ENCODE measurements at regions not wholly inside any gene's neighbourhood (a gene's known extent, or its start where the extent isn't known, plus 50 kb on each side); places are given as distances from the start of the nearest gene placed in this dataset.
"Not testable (repeated sequence)": the region's sequence is repeated elsewhere in the genome, so short reads cannot be mapped to it uniquely, and the experiment has no call there.

DNA sequence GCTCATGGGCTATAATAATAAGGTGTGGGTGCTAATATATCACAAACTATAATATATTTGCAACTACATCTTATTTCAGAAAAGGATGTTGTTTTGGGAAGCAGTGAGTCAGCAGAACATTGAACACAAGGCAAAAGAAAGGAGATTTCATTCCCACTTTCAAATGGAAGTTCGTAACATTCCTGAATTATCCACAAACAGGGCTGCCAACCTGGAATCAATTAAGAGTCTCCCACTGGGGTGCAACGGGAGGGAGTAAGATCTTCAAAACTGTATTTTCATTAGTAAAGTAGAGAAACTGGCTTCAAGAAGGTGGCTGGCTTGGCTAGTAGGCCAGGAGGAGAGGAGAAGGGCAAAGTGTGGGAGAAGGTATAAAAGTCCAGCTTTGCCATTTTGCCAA is 479.6 kb downstream of the CNTN3 start:
- no peak for FAIRE-seq
- TF ChIP-seq, protein P1, sequence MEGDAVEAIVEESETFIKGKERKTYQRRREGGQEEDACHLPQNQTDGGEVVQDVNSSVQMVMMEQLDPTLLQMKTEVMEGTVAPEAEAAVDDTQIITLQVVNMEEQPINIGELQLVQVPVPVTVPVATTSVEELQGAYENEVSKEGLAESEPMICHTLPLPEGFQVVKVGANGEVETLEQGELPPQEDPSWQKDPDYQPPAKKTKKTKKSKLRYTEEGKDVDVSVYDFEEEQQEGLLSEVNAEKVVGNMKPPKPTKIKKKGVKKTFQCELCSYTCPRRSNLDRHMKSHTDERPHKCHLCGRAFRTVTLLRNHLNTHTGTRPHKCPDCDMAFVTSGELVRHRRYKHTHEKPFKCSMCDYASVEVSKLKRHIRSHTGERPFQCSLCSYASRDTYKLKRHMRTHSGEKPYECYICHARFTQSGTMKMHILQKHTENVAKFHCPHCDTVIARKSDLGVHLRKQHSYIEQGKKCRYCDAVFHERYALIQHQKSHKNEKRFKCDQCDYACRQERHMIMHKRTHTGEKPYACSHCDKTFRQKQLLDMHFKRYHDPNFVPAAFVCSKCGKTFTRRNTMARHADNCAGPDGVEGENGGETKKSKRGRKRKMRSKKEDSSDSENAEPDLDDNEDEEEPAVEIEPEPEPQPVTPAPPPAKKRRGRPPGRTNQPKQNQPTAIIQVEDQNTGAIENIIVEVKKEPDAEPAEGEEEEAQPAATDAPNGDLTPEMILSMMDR (IDR thresholded peaks at IDR 0.05; ENCODE audit: insufficient read depth, low read length, severe bottlenecking), result no peak
- no peaks in the 10 kb centered on the region for H3K36me3 ChIP-seq (ENCODE audit: control insufficient read depth, insufficient read depth, low read length)
- DNase-seq (ENCODE audit: low read depth), result no peak
- H3K27me3 ChIP-seq (ENCODE audit: control insufficient read depth, insufficient read depth, low read length), result no peaks in the 10 kb centered on the region
- H3K4me3 ChIP-seq (ENCODE audit: low read depth, low read length), result no peak overlapping the region

DNA sequence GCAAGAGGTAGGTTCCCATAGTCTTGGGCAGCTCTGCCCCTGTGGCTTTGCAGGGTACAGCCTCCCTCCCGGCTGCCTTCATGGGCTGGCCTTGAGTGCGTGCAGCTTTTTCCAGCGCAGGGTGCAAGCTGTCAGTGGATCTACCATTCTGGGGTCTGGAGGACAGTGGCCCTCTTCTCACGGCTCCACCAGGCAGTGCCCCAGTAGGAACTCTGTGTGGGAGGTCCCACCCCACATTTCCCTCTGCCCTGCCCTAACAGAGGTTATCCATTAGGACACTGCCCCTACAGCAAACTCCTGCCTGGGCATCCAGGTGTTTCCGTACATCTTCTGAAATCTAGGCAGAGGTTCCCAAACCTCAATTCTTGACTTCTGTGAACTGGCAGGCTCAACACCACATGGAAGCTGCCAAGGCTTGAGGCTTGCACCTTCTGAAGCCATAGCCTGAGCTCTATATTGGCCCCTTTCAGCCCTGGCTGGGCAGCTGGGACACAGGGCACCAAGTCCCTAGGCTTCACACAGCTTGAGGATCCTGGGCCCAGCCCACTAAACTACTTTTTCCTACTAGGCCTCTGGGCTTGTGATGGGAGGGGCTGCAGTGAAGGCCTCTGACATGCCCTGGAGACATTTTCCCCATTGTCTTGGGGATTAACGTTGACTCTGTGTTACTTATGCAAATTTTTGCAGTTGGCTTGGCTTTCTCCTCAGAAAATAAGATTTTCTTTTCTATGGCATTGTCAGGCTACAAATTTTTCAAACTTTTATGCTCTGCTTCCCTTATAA is 482.7 kb downstream of the CNTN3 start:
- not testable (repeated sequence) for H3K4me3 ChIP-seq (ENCODE audit: low read depth, low read length); FAIRE-seq; H3K27me3 ChIP-seq (ENCODE audit: control insufficient read depth, insufficient read depth, low read length); H3K36me3 ChIP-seq (ENCODE audit: control insufficient read depth, insufficient read depth, low read length); DNase-seq (ENCODE audit: low read depth)

GRCh38 chr3:74129611-74130010 is 484.8 kb downstream of the CNTN3 start:
- TF ChIP-seq, protein P1 (IDR thresholded peaks at IDR 0.05; ENCODE audit: insufficient read depth, low read length, severe bottlenecking), result no peak
- no peak for DNase-seq (ENCODE audit: low read depth)
- Histone ChIP-seq H3K4me3 (ENCODE audit: low read depth, low read length) (no peak overlapping the region), H3K36me3 (ENCODE audit: control insufficient read depth, insufficient read depth, low read length) (no peaks in the 10 kb centered on the region), H3K27me3 (ENCODE audit: control insufficient read depth, insufficient read depth, low read length) (no peaks in the 10 kb centered on the region)
- FAIRE-seq, result no peak

DNA sequence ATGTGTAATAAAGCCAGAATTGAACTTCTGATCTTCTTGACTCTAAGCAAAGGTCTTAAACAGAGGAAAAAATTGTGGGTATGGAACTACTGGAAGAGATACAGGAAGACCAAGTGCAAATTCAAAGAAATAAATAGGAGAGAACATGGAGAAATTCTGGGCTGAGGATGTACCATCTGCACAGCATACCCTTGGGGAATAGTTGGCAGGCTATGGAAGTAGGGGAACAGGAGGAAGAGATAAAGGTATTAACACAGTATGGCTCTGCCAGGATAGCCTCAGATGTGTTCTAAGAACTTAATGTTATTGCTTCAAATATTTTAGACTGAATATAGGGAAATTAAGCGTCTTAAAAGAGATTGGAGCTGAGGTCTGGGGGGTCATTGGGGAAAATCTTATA is 485.4 kb downstream of the CNTN3 start:
- DNase-seq (ENCODE audit: low read depth) (no peak), FAIRE-seq (no peak)
- no peak overlapping the region for H3K4me3 ChIP-seq (ENCODE audit: low read depth, low read length)
- TF ChIP-seq, protein P1 (IDR thresholded peaks at IDR 0.05; ENCODE audit: insufficient read depth, low read length, severe bottlenecking), result no peak
- no peaks in the 10 kb centered on the region for H3K36me3 ChIP-seq (ENCODE audit: control insufficient read depth, insufficient read depth, low read length)
- no peaks in the 10 kb centered on the region for H3K27me3 ChIP-seq (ENCODE audit: control insufficient read depth, insufficient read depth, low read length)

DNA sequence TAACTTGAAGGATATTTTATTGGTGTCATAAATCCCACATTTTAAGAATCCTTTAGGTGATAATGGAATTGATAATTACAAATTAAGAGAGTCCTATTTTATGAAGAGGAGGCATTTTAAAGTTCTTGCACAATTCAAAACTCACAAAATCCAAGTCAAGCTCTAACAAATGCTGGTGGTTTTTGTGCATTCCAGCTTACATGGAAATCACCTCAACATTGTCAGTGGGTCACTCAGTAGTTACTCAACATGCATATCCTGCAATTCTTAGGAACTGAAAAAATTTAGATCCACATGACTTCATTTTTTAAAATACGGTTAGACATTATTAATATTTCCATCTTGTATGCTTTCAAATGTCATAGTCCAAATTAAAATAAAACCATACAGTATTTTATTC is 487.2 kb downstream of the CNTN3 start:
- Histone ChIP-seq H3K27me3 (ENCODE audit: control insufficient read depth, insufficient read depth, low read length) (no peaks in the 10 kb centered on the region), H3K36me3 (ENCODE audit: control insufficient read depth, insufficient read depth, low read length) (no peaks in the 10 kb centered on the region), H3K4me3 (ENCODE audit: low read depth, low read length) (no peak overlapping the region)
- no peak for FAIRE-seq
- no peak for DNase-seq (ENCODE audit: low read depth)
- TF ChIP-seq, protein P1 (IDR thresholded peaks at IDR 0.05; ENCODE audit: insufficient read depth, low read length, severe bottlenecking), result no peak

DNA sequence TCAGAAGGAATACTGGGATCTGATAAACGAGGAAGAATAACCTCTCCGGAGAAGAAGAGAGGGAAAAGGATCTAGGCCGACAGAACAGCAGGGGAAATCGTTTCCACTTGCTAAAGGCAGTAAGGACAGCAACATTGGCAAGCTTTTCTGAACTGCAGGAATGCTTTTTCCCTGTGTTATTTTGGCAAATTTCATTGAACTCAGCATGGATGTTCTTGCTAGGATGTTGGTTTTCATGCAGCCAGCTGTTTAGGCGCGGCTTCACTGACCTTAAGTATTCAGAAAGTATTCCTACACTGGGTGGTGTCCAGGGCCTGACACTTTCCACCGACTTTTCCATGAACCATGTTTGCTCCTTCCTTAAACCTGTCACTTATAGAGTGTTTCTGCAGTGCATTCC is 489.7 kb downstream of the CNTN3 start:
- TF ChIP-seq, protein P1 (IDR thresholded peaks at IDR 0.05; ENCODE audit: insufficient read depth, low read length, severe bottlenecking), result no peak
- Histone ChIP-seq H3K27me3 (ENCODE audit: control insufficient read depth, insufficient read depth, low read length) (no peaks in the 10 kb centered on the region), H3K36me3 (ENCODE audit: control insufficient read depth, insufficient read depth, low read length) (no peaks in the 10 kb centered on the region), H3K4me3 (ENCODE audit: low read depth, low read length) (no peak overlapping the region)
- FAIRE-seq (no peak), DNase-seq (ENCODE audit: low read depth) (no peak)
